ENCODE measurements at regions not wholly inside any gene's neighbourhood (a gene's known extent, or its start where the extent isn't known, plus 50 kb on each side); places are given as distances from the start of the nearest gene placed in this dataset.

- TF ChIP-seq CTCF (conservative IDR thresholded peaks at IDR 0.05; ENCODE audit: low read length) = no peak
- no peak for TF ChIP-seq EZH2phosphoT487 (IDR thresholded peaks at IDR 0.05; ENCODE audit: borderline replicate concordance)
These were observed 256.2 kb downstream of the ZNF621 start for GRCh38 chr3:40780925-40781406.

All from Loucy (cell line).